PC-3 (cell line): ENCODE measurements at regions not wholly inside any gene's neighbourhood (a gene's known extent, or its start where the extent isn't known, plus 50 kb on each side); places are given as distances from the start of the nearest gene placed in this dataset.

Source experiments
- ATAC-seq: fragments of 200-7000 bp; cut with Tn5 transposase; 2 replicates; pipeline ENCODE4 v1.9.1; 2020; ENCODE audit warnings: mild to moderate bottlenecking, moderate library complexity
- BruUV-seq: library from RNA; stranded (reverse); fragments of 400-500 nt; replicated peaks from 2 replicates; lab custom pipeline; 2021; lab: Mats Ljungman, UMichigan
- CTCF ChIA-PET: fragments of 300-600 bp; sonication (Branson Sonifier 250); formaldehyde crosslinking; loops from one replicate; lab custom pipeline; 2022; ENCODE audit warnings: antibody characterized with exemption; lab: Charles Lee
- POLR2A ChIA-PET: fragments of 300-600 bp; sonication (Branson Sonifier 250); formaldehyde crosslinking; loops from one replicate; lab custom pipeline; 2022; ENCODE audit warnings: antibody characterized with exemption; ENCODE audit not compliant: unreplicated experiment; lab: Charles Lee
- DNase-seq: peaks from one replicate; pipeline ENCODE4 v3.0.0-alpha.2; 2015
- H2AFZ ChIP-seq: fragments of 300-600 bp; sonication (generic); 2 replicates; pipeline ENCODE4 v1.6.0; 2016; ENCODE audit warnings: antibody characterized with exemption, low read length
- H3F3A ChIP-seq: fragments of 300-600 bp; sonication (generic); one replicate; pipeline ENCODE4 v1.6.0; 2017; ENCODE audit warnings: antibody characterized with exemption, low read length, control low read depth, mild to moderate bottlenecking; ENCODE audit not compliant: unreplicated experiment
- H3K27ac ChIP-seq: fragments of 300-600 bp; sonication (generic); 2 replicates; pipeline ENCODE4 v1.5.1; 2016; ENCODE audit warnings: mild to moderate bottlenecking, low read length
- H3K27me3 ChIP-seq: fragments of 300-600 bp; sonication (generic); 2 replicates; pipeline ENCODE4 v1.6.1; 2016; ENCODE audit warnings: low read length, mixed read lengths
- H3K36me3 ChIP-seq: fragments of 300-600 bp; sonication (generic); 2 replicates; pipeline ENCODE4 v1.6.1; 2016; ENCODE audit warnings: low read depth, mixed run types, low read length, mixed read lengths
- H3K4me1 ChIP-seq: fragments of 300-600 bp; sonication (generic); 2 replicates; pipeline ENCODE4 v1.5.1; 2016; ENCODE audit warnings: low read length; ENCODE audit not compliant: insufficient read depth
- H3K4me2 ChIP-seq: fragments of 300-600 bp; sonication (generic); 2 replicates; pipeline ENCODE4 v1.6.0; 2016; ENCODE audit warnings: low read length
- H3K4me3 ChIP-seq: fragments of 300-600 bp; sonication (generic); 2 replicates; pipeline ENCODE4 v1.5.1; 2016; ENCODE audit warnings: mild to moderate bottlenecking, low read length, mixed read lengths
- H3K79me2 ChIP-seq: fragments of 300-600 bp; sonication (generic); 2 replicates; pipeline ENCODE4 v1.6.1; 2017; ENCODE audit warnings: low read length, mixed read lengths
- H3K9ac ChIP-seq: fragments of 300-600 bp; sonication (generic); 2 replicates; pipeline ENCODE4 v1.6.0; 2016; ENCODE audit warnings: mild to moderate bottlenecking, low read length
- H3K9me2 ChIP-seq: fragments of 300-600 bp; sonication (generic); replicated peaks from 2 replicates; pipeline ENCODE4 v1.6.1; 2016; ENCODE audit warnings: mixed run types, low read length, mixed read lengths
- H3K9me3 ChIP-seq: fragments of 300-600 bp; sonication (generic); 2 replicates; pipeline ENCODE4 v1.6.1; 2016; ENCODE audit warnings: low read length, mixed read lengths
- H4K20me1 ChIP-seq: fragments of 300-600 bp; sonication (generic); 2 replicates; pipeline ENCODE4 v1.6.1; 2016; ENCODE audit warnings: low read length, mixed read lengths
- EZH2 ChIP-seq: fragments of 300-600 bp; sonication (generic); IDR thresholded peaks from one replicate; pipeline ENCODE4 v1.6.1; 2017; ENCODE audit warnings: antibody characterized with exemption, mild to moderate bottlenecking, low read length; ENCODE audit not compliant: unreplicated experiment
- EZH2phosphoT487 ChIP-seq: fragments of 300-600 bp; sonication (generic); IDR thresholded peaks from 2 replicates; pipeline ENCODE4 v1.6.1; 2018; ENCODE audit warnings: mild to moderate bottlenecking, antibody characterized with exemption, low read length, borderline replicate concordance
- intact Hi-C: fragments of 100-400 bp; cut with micrococcal nuclease; formaldehyde crosslinking; loops from 2 replicates; pipeline ENCODE4 v1.9.0; 2023
- TF ChIP-seq, protein P1 (sequence below): fragments of 300-600 bp; sonication (generic); conservative IDR thresholded peaks from 2 replicates; pipeline ENCODE4 v1.5.1; 2017; ENCODE audit warnings: antibody characterized with exemption, low read depth, mild to moderate bottlenecking, low read length

DNA sequence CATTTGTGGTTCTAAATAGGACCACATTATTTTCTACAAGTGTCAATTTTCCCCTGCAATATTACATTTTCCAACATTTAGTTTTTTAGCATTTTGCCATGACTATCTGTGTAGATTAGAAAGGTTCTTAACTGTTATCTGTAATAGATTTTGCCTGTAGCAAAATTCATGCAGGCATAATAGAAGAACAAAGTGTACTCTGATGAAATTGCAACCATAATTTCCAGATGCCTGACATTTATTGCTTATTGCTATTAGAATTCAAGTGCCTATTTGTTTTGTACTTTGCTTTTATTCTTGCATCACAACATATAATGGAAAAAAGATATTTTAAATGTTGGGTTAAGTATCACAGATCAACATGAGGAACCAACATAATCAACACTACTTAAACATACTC, 337.7 kb downstream of the TOX3 start:
- intact Hi-C loops: no loop called here
- H3K27ac ChIP-seq: no peak overlapping the region
- no peak overlapping the region for H3K4me2 ChIP-seq

GRCh38 chr16:52203096-52203495, 343.8 kb downstream of the TOX3 start:
- no peaks in the 10 kb centered on the region for H4K20me1 ChIP-seq
- no TSS peak for BruUV-seq
- H3F3A ChIP-seq: no peaks in the 10 kb centered on the region
- ATAC-seq: no peak
- no peaks in the 10 kb centered on the region for H3K79me2 ChIP-seq
- H3K4me3 ChIP-seq: no peak overlapping the region
- no peak overlapping the region for H2AFZ ChIP-seq
- H3K4me2 ChIP-seq: no peak overlapping the region
- ChIA-PET POLR2A (no interaction called here), CTCF (no interaction called here)
- H3K27me3 ChIP-seq: no peaks in the 10 kb centered on the region
- intact Hi-C loops: no loop called here
- H3K27ac ChIP-seq: no peak overlapping the region
- no peaks in the 10 kb centered on the region for H3K4me1 ChIP-seq
- H3K9me2 ChIP-seq: no peaks in the 10 kb centered on the region
- no peaks in the 10 kb centered on the region for H3K9me3 ChIP-seq
- H3K36me3 ChIP-seq: no peaks in the 10 kb centered on the region
- TF ChIP-seq EZH2 (no peak), EZH2phosphoT487 (no peak)
- TF ChIP-seq, protein P1, sequence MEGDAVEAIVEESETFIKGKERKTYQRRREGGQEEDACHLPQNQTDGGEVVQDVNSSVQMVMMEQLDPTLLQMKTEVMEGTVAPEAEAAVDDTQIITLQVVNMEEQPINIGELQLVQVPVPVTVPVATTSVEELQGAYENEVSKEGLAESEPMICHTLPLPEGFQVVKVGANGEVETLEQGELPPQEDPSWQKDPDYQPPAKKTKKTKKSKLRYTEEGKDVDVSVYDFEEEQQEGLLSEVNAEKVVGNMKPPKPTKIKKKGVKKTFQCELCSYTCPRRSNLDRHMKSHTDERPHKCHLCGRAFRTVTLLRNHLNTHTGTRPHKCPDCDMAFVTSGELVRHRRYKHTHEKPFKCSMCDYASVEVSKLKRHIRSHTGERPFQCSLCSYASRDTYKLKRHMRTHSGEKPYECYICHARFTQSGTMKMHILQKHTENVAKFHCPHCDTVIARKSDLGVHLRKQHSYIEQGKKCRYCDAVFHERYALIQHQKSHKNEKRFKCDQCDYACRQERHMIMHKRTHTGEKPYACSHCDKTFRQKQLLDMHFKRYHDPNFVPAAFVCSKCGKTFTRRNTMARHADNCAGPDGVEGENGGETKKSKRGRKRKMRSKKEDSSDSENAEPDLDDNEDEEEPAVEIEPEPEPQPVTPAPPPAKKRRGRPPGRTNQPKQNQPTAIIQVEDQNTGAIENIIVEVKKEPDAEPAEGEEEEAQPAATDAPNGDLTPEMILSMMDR: no peak
- DNase-seq: no peak
- H3K9ac ChIP-seq: no peak overlapping the region

More for the DNA sequence above, 337.7 kb downstream of the TOX3 start:
- Histone ChIP-seq H3K36me3 (no peaks in the 10 kb centered on the region), H3K4me3 (no peak overlapping the region), H3K4me1 (no peaks in the 10 kb centered on the region), H3F3A (no peaks in the 10 kb centered on the region), H3K27me3 (no peaks in the 10 kb centered on the region), H3K9ac (no peak overlapping the region), H4K20me1 (no peaks in the 10 kb centered on the region), H3K79me2 (no peaks in the 10 kb centered on the region), H2AFZ (no peak overlapping the region), H3K9me2 (no peaks in the 10 kb centered on the region), H3K9me3 (no peaks in the 10 kb centered on the region)
- ChIA-PET POLR2A (no interaction called here), CTCF (no interaction called here)
- ATAC-seq (no peak), DNase-seq (no peak)
- BruUV-seq: no TSS peak
- TF ChIP-seq EZH2phosphoT487 (no peak), EZH2 (no peak)
- TF ChIP-seq, protein P1: no peak

GRCh38 chr16:52193441-52193840, 353.5 kb downstream of the TOX3 start:
- Histone ChIP-seq H3K9me2 (no peaks in the 10 kb centered on the region), H3K36me3 (no peaks in the 10 kb centered on the region; the same call in 1 of the 2 replicates), H3K9ac (no peak overlapping the region), H4K20me1 (no peaks in the 10 kb centered on the region), H3K79me2 (no peaks in the 10 kb centered on the region), H2AFZ (no peak overlapping the region), H3K4me3 (no peak overlapping the region), H3K27ac (no peak overlapping the region), H3K9me3 (no peaks in the 10 kb centered on the region), H3K27me3 (no peaks in the 10 kb centered on the region), H3K4me2 (no peak overlapping the region), H3F3A (no peaks in the 10 kb centered on the region), H3K4me1 (no peaks in the 10 kb centered on the region)
- ChIA-PET CTCF (no interaction called here), POLR2A (no interaction called here)
- DNase-seq (no peak), ATAC-seq (no peak)
- TF ChIP-seq EZH2phosphoT487: no peak
- TF ChIP-seq, protein P1: no peak
- no peak for TF ChIP-seq EZH2
- no TSS peak for BruUV-seq
- intact Hi-C loops: loop anchor here (5.0 kb wide), 1 partner anchor 719 kb away; no protein-coding TSS in a partner anchor
